KG1 (cell line): ENCODE measurements at regions not wholly inside any gene's neighbourhood (a gene's known extent, or its start where the extent isn't known, plus 50 kb on each side); places are given as distances from the start of the nearest gene placed in this dataset.
"Not testable (repeated sequence)": the region's sequence is repeated elsewhere in the genome, so short reads cannot be mapped to it uniquely, and the experiment has no call there.

Experiments used
- DNase-seq: peaks from one replicate; lab custom pipeline; 2025; lab: John Stamatoyannopoulos, UW

GRCh38 chr14:58887931-58888330 is 250.2 kb downstream of the DACT1 start:
- no peak for DNase-seq

GRCh38 chr14:58898655-58899316 is 261.0 kb downstream of the DACT1 start:
- DNase-seq: no peak

GRCh38 chr14:58899317-58899713 is 261.6 kb downstream of the DACT1 start:
- no peak for DNase-seq

GRCh38 chr14:58901826-58902225 is 264.1 kb downstream of the DACT1 start:
- DNase-seq: no peak

- DNase-seq: no peak
These were observed 267.0 kb downstream of the DACT1 start for GRCh38 chr14:58904776-58905175.

GRCh38 chr14:58907803-58908202 is 270.0 kb downstream of the DACT1 start:
- DNase-seq: no peak

GRCh38 chr14:58912287-58912686 is 274.5 kb downstream of the DACT1 start:
- DNase-seq: no peak

- no peak for DNase-seq
These were observed 275.2 kb downstream of the DACT1 start for GRCh38 chr14:58912799-58913432.

GRCh38 chr14:58914279-58914855 is 274.1 kb upstream of the DAAM1 start:
- DNase-seq: no peak

GRCh38 chr14:58915646-58916045 is 272.8 kb upstream of the DAAM1 start:
- no peak for DNase-seq

GRCh38 chr14:58918066-58918738 is 270.3 kb upstream of the DAAM1 start:
- DNase-seq: no peak

GRCh38 chr14:58919217-58919616 is 269.2 kb upstream of the DAAM1 start:
- DNase-seq: no peak

- no peak for DNase-seq
These were observed 268.2 kb upstream of the DAAM1 start for GRCh38 chr14:58920230-58920629.

- not testable (repeated sequence) for DNase-seq
These were observed 266.1 kb upstream of the DAAM1 start for GRCh38 chr14:58922201-58922940.

GRCh38 chr14:58923751-58924405 is 264.6 kb upstream of the DAAM1 start:
- DNase-seq: no peak

GRCh38 chr14:58941629-58942028 is 246.8 kb upstream of the DAAM1 start:
- DNase-seq: no peak

- DNase-seq: no peak
These were observed 246.0 kb upstream of the DAAM1 start for GRCh38 chr14:58942516-58942915.

GRCh38 chr14:58944343-58944967 is 244.0 kb upstream of the DAAM1 start:
- no peak for DNase-seq

GRCh38 chr14:58944968-58945356 is 243.5 kb upstream of the DAAM1 start:
- DNase-seq: no peak

GRCh38 chr14:58946431-58946830 is 242.0 kb upstream of the DAAM1 start:
- DNase-seq: no peak

GRCh38 chr14:58947156-58947555 is 241.3 kb upstream of the DAAM1 start:
- DNase-seq: no peak
